GM18868 (cell line): ENCODE measurements at regions not wholly inside any gene's neighbourhood (a gene's known extent, or its start where the extent isn't known, plus 50 kb on each side); places are given as distances from the start of the nearest gene placed in this dataset.
"Not testable (repeated sequence)": the region's sequence is repeated elsewhere in the genome, so short reads cannot be mapped to it uniquely, and the experiment has no call there.

Experiments used
- ATAC-seq: cut with Tn5 transposase; IDR thresholded peaks from one replicate; pipeline ENCODE4 v1.9.1; 2021; ENCODE audit warnings: mild to moderate bottlenecking, moderate library complexity; ENCODE audit not compliant: unreplicated experiment

- not testable (repeated sequence) for ATAC-seq
Measured at GRCh38 chr3:48101301-48101650, 85.1 kb upstream of the MAP4 start.

- no peak for ATAC-seq
Measured at GRCh38 chr3:48092270-48092669, 76.1 kb upstream of the MAP4 start.

- no peak for ATAC-seq
Measured at GRCh38 chr3:48090166-48090939, 74.1 kb upstream of the MAP4 start.

GRCh38 chr3:48088749-48089466 lies 72.7 kb upstream of the MAP4 start:
- peak; percentile 90 for ATAC-seq

GRCh38 chr3:48088056-48088748 lies 72.0 kb upstream of the MAP4 start:
- ATAC-seq, result peak; percentile 15

- no peak for ATAC-seq
Measured at GRCh38 chr3:48086705-48087104, 70.5 kb upstream of the MAP4 start.

- no peak for ATAC-seq
Measured at GRCh38 chr3:48084929-48085328, 68.7 kb upstream of the MAP4 start.

- ATAC-seq, result no peak
Measured at GRCh38 chr3:48084170-48084569, 68.0 kb upstream of the MAP4 start.

- no peak for ATAC-seq
Measured at GRCh38 chr3:48082580-48083184, 66.5 kb upstream of the MAP4 start.

GRCh38 chr3:48077815-48078214 lies 61.6 kb upstream of the MAP4 start:
- ATAC-seq, result no peak

GRCh38 chr3:48070030-48070429 lies 53.8 kb upstream of the MAP4 start:
- ATAC-seq, result no peak

- ATAC-seq, result no peak
Measured at GRCh38 chr3:48069339-48069738, 53.1 kb upstream of the MAP4 start.

- no peak for ATAC-seq
Measured at GRCh38 chr3:48068886-48069285, 52.7 kb upstream of the MAP4 start.

- ATAC-seq, result not testable (repeated sequence)
Measured at GRCh38 chr3:48068320-48068719, 52.1 kb upstream of the MAP4 start.

GRCh38 chr3:48067271-48067670 lies 51.1 kb upstream of the MAP4 start:
- ATAC-seq, result no peak
